K562 (cell line): ENCODE measurements at regions not wholly inside any gene's neighbourhood (a gene's known extent, or its start where the extent isn't known, plus 50 kb on each side); places are given as distances from the start of the nearest gene placed in this dataset.

ENCODE experiments used
- AFF4 ChIP-seq: sonication (generic); formaldehyde crosslinking; IDR thresholded peaks from 2 replicates; pipeline ENCODE4 v1.8.0; 2023; ENCODE audit warnings: mild to moderate bottlenecking, missing genetic modification reagents
- ARHGAP35 ChIP-seq: fragments of 450-650 bp; IDR thresholded peaks from 2 replicates; pipeline ENCODE4 v1.6.1; 2018; ENCODE audit not compliant: partially characterized antibody
- CHD1 ChIP-seq: fragments of 200-600 bp; sonication (generic); IDR thresholded peaks from one replicate; pipeline ENCODE4 v1.6.1; 2012; ENCODE audit warnings: mild to moderate bottlenecking, moderate library complexity, low read length, inconsistent platforms
- CREBBP ChIP-seq: IDR thresholded peaks from one replicate; pipeline ENCODE4 v1.6.1; 2012; ENCODE audit warnings: low read depth, mild to moderate bottlenecking, control low read depth, inconsistent platforms, low read length
- HNRNPH1 ChIP-seq: fragments of 200-400 bp; formaldehyde crosslinking; optimal IDR thresholded peaks from 2 replicates; pipeline ENCODE3; 2017; ENCODE audit warnings: low read depth, mild to moderate bottlenecking, low read length, moderate library complexity
- MEF2D ChIP-seq: conservative IDR thresholded peaks from 2 replicates; pipeline ENCODE4 v1.6.1; 2016; ENCODE audit warnings: low read depth, missing genetic modification characterization, missing compliant biosample characterization
- POLR2A ChIP-seq: fragments of 450-650 bp; conservative IDR thresholded peaks from 2 replicates; pipeline ENCODE4 v1.6.1; 2016
- PTTG1 ChIP-seq: fragments of 450-650 bp; IDR thresholded peaks from 2 replicates; pipeline ENCODE4 v1.6.1; 2016; ENCODE audit warnings: low read depth, mild to moderate bottlenecking, missing genetic modification characterization, missing compliant biosample characterization
- TEAD1 ChIP-seq, 2 experiments: fragments of 450-650 bp in 1 of 2; sonication (generic) in 1 of 2; formaldehyde crosslinking; IDR thresholded peaks; 2 replicates each; pipeline versions ENCODE4 v1.4.0 to v1.8.0; 2020 to 2022; ENCODE audit warnings: mild to moderate bottlenecking in 2 of 2, missing genetic modification reagents in 1 of 2
- ZFP36 ChIP-seq: fragments of 150-350 bp; IDR thresholded peaks from 2 replicates; pipeline ENCODE4 v1.6.1; 2018; ENCODE audit warnings: low read length, low read depth; ENCODE audit not compliant: partially characterized antibody
- ZNF699 ChIP-seq: fragments of 250-450 bp; sonication (Bioruptor Pico); IDR thresholded peaks from 2 replicates; pipeline ENCODE4 v1.8.0; 2021; ENCODE audit warnings: mild to moderate bottlenecking, moderate library complexity; ENCODE audit not compliant: insufficient replicate concordance
- TF ChIP-seq, protein P1 (sequence below): sonication (generic); formaldehyde crosslinking; IDR thresholded peaks from 2 replicates; pipeline ENCODE4 v1.8.0; 2022; ENCODE audit warnings: missing genetic modification reagents, mild to moderate bottlenecking, borderline replicate concordance

DNA sequence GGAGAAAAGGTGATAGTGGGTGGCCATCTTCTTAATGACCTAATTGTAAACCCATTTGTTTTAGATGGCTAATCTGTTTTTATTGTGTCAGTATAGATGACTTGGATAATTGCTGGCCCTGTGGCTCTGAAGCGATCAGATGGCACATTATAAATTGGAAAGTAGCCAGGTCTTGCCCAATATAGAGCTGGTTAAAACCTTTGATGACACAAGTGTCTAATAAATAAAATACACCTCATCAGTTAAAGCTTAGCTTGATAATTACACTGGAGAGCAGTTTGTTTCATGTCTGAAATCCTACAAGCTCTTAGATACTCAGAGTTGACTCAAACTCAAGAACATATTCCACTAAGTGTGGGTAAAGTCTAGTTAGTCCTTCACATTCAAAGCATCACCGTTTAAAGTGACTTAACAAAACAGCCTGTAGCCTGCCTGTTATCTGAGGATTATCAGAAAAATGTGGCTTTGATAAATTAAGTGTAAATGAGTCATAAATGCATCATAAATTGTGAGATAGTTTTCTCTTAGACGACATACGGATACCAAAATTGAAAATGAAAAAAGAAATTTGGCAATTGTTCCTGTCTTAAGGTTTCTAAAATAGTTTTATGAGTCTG, 280.9 kb downstream of the LRIG3 start:
- no peak for TF ChIP-seq ZNF699 (CRISPR knock-in tag)
- TF ChIP-seq CREBBP, result no peak
- TF ChIP-seq MEF2D (tag), result no peak
- TF ChIP-seq HNRNPH1, result no peak
- TF ChIP-seq ZFP36, result no peak
- no peak for TF ChIP-seq PTTG1 (tag)
- no peak for TF ChIP-seq ARHGAP35
- TF ChIP-seq POLR2A, result no peak
- TF ChIP-seq TEAD1 (CRISPR knock-in tag; IDR thresholded peaks at IDR 0.05), result no peak
- no peak for TF ChIP-seq CHD1
- TF ChIP-seq, protein P1, sequence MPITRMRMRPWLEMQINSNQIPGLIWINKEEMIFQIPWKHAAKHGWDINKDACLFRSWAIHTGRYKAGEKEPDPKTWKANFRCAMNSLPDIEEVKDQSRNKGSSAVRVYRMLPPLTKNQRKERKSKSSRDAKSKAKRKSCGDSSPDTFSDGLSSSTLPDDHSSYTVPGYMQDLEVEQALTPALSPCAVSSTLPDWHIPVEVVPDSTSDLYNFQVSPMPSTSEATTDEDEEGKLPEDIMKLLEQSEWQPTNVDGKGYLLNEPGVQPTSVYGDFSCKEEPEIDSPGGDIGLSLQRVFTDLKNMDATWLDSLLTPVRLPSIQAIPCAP (CRISPR knock-in tag), result no peak
- TF ChIP-seq AFF4 (CRISPR knock-in tag), result no peak
